ENCODE measurements at regions not wholly inside any gene's neighbourhood (a gene's known extent, or its start where the extent isn't known, plus 50 kb on each side); places are given as distances from the start of the nearest gene placed in this dataset.

DNA sequence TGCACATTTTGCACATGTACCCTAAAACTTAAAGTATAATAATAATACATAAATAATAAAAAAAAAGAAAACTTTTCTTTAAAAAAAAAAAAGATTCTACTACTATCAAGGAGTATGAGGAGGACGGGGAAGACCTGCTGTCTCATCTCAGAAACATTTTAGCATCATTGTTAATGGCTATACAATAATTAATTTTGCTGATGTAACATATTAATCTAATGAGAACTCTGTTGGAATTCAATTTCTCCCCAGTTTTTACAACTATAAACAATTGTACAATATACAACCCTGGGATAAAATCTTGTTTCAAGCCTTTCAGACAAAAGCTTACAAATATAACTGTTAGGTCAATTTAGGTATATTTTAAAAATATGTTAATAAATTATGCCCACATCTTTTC lies 139.0 kb upstream of the GRIN3A start:
- no peak for TF ChIP-seq RAD21 (IDR thresholded peaks at IDR 0.05; ENCODE audit: low read depth)
- TF ChIP-seq, protein P1, sequence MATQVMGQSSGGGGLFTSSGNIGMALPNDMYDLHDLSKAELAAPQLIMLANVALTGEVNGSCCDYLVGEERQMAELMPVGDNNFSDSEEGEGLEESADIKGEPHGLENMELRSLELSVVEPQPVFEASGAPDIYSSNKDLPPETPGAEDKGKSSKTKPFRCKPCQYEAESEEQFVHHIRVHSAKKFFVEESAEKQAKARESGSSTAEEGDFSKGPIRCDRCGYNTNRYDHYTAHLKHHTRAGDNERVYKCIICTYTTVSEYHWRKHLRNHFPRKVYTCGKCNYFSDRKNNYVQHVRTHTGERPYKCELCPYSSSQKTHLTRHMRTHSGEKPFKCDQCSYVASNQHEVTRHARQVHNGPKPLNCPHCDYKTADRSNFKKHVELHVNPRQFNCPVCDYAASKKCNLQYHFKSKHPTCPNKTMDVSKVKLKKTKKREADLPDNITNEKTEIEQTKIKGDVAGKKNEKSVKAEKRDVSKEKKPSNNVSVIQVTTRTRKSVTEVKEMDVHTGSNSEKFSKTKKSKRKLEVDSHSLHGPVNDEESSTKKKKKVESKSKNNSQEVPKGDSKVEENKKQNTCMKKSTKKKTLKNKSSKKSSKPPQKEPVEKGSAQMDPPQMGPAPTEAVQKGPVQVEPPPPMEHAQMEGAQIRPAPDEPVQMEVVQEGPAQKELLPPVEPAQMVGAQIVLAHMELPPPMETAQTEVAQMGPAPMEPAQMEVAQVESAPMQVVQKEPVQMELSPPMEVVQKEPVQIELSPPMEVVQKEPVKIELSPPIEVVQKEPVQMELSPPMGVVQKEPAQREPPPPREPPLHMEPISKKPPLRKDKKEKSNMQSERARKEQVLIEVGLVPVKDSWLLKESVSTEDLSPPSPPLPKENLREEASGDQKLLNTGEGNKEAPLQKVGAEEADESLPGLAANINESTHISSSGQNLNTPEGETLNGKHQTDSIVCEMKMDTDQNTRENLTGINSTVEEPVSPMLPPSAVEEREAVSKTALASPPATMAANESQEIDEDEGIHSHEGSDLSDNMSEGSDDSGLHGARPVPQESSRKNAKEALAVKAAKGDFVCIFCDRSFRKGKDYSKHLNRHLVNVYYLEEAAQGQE (IDR thresholded peaks at IDR 0.05; ENCODE audit: low read depth) = no peak
- TF ChIP-seq CEBPB (IDR thresholded peaks at IDR 0.05) = no peak

All from Ishikawa (cell line).